GM12873 (cell line): ENCODE measurements at regions not wholly inside any gene's neighbourhood (a gene's known extent, or its start where the extent isn't known, plus 50 kb on each side); places are given as distances from the start of the nearest gene placed in this dataset.

ENCODE experiments used
- TF ChIP-seq, protein P1 (sequence below): IDR thresholded peaks from 2 replicates; pipeline ENCODE4 v1.5.1; 2012; ENCODE audit warnings: low read depth, mild to moderate bottlenecking, moderate library complexity, low read length, control low read depth; ENCODE audit not compliant: insufficient read depth; ENCODE audit errors: missing control alignments

DNA sequence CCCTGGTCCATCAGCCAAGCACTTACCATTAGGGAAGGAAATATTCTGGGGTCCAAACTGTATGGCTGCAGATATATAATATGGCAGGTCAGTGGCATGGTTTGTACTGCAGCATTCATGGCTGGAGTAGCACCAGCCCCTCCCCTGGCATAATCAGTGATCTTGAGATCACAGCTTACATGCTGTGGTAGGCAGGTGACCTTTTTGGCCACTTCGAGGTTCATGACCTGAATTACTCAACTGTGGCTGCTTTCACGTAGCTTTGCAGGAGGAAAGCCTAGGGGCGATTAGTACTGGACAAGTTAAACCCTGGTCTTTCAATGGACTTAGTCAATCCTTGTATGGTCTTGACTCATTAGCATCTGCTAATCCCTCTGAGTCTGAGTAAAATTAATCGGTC lies 169.8 kb downstream of the SPRY2 start:
- TF ChIP-seq, protein P1, sequence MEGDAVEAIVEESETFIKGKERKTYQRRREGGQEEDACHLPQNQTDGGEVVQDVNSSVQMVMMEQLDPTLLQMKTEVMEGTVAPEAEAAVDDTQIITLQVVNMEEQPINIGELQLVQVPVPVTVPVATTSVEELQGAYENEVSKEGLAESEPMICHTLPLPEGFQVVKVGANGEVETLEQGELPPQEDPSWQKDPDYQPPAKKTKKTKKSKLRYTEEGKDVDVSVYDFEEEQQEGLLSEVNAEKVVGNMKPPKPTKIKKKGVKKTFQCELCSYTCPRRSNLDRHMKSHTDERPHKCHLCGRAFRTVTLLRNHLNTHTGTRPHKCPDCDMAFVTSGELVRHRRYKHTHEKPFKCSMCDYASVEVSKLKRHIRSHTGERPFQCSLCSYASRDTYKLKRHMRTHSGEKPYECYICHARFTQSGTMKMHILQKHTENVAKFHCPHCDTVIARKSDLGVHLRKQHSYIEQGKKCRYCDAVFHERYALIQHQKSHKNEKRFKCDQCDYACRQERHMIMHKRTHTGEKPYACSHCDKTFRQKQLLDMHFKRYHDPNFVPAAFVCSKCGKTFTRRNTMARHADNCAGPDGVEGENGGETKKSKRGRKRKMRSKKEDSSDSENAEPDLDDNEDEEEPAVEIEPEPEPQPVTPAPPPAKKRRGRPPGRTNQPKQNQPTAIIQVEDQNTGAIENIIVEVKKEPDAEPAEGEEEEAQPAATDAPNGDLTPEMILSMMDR, result no peak

DNA sequence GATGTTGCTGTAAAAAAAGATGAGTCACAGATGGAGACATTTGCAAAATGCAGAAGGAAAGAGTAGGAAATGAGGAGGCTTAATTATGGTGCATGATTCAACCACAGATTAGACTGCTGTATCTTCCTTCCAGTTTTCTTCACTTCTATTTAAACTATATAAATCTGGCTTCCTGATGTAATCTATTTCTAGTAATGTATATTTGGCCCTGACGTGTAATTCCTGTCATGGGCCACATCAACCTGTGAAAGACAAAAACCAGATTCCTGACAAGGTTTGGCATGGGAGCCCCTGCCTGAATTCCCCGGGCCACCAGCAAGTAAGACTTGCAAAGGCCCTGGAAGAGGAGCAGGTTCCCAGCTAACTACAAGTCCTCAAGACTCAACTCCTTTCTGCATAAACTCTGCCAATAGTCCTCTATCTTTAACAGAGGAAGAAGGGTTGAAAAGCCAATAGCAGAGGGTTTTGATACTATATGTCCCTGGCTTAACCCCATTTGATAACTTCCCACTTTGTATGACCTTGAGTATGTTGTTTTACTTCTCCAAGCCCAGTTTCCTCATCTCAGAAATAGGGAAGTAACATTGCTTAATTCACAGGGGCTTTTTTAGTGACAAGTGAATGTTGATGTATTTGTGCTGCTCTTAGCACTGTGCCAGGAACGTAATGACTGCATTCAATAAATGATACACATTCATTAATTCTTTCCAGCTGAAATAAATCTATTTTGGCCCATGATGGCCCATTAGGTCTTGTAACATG lies 172.7 kb downstream of the SPRY2 start:
- TF ChIP-seq, protein P1, result no peak

DNA sequence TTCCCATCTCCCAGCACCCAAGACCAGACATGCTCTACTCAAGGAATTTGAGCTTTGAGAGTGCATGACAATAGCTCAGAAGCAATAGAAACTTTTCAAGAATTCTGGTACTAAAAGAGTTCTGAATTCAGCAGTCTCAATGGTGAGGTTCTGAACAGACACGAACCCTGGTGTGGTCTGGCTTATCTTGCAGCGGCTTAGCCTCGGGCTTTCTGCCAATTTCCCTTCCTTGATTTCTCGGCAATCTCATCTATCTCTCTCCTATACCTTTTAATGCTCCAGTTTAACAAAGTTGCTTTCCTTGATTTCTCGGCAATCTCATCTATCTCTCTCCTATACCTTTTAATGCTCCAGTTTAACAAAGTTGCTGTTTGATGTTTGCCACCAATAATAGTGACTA lies 174.6 kb downstream of the SPRY2 start:
- TF ChIP-seq, protein P1, result no peak

DNA sequence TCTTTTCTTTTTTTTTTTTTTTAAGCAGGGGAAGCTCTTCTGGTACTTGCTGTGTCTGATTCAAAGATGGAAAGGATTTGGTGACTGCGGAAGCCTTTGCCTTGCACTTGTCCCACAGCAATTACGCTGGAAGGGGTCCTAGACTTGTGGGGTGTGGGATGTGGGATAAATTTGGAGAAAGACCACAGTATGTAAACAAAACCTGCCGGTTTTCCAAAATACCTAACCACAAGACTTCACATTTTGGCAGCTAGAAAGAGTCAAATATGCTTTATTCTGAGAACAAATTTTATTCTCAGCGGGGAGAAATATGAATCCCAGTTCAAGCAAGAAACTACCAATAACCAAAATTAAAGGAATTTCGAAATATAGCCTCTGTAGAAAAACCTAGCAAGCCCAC lies 176.5 kb downstream of the SPRY2 start:
- TF ChIP-seq, protein P1, result no peak

DNA sequence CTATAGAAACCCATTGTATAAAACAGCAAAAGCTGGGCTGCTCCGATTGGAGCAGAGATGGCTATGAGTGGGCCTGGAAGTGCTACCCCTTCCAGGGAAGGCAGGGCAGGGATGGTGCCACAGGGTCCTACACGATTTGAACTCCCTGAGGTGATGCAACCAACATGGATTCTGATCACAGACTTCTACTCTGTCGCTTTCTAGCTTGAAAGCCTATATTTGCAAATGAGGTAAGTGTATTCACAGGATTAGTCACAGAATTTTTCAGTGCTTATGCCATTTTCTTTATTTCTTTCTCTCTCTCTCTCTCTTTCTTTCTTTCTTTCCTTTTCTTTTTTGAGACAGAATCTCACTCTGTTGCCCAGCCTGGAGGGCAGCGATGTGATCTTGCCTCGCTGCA lies 179.0 kb downstream of the SPRY2 start:
- TF ChIP-seq, protein P1, result no peak

DNA sequence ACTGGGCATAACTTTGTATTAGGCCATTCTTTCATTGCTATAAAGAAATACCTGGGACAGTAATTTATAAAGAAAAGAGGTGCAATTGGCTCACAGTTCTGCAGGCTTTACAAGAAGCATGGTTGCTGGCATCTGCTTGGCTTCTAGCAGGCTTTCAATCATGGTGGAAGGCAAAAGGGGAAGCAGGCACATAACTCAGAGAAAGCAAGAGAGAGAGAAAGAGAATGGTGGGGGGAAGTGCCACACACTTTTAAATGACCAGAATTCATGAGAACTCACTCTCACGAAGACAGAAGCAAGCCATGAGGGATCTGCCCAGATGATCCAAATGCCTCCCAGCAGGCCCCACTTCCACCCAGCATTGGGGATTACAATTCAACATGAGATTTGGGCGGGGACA lies 179.7 kb downstream of the SPRY2 start:
- TF ChIP-seq, protein P1, result no peak

DNA sequence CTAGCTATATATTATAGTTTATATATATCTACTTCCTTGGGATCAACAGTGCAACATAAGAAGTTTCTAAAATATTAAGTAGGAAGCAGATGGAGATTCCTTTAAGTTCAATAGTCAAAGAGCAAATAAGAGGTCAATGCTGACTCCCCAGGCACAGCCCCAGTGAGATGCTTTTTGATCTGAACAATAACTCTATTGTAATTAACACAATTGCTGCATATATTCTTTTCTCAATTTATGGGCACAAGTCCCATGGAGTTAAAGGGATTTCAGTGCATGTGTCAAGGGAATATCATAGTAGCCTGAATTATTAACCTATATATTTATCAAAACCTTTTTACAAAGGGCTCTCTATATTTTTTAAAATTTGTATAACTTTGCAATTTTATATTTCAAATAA lies 180.8 kb downstream of the SPRY2 start:
- TF ChIP-seq, protein P1, result no peak
